Upper lobe of left lung (tissue), 4 donors: ENCODE measurements at regions not wholly inside any gene's neighbourhood (a gene's known extent, or its start where the extent isn't known, plus 50 kb on each side); places are given as distances from the start of the nearest gene placed in this dataset.

Source experiments
- POLR2A ChIP-seq, 4 donors: fragments of 450-650 bp; IDR thresholded peaks; one replicate each; pipeline ENCODE4 v1.5.1; 2016 to 2017; ENCODE audit warnings: antibody characterized with exemption in 4 of 4, mild to moderate bottlenecking in 2 of 4
- TF ChIP-seq, protein P1 (sequence below), 6 experiments: fragments of 450-650 bp in 4 of 6; fragments of 200-600 bp in 2 of 6; sonication (generic) in 2 of 6; IDR thresholded peaks; one replicate each; pipeline ENCODE4 v1.5.1; 2016 to 2019; ENCODE audit warnings: antibody characterized with exemption in 6 of 6

DNA sequence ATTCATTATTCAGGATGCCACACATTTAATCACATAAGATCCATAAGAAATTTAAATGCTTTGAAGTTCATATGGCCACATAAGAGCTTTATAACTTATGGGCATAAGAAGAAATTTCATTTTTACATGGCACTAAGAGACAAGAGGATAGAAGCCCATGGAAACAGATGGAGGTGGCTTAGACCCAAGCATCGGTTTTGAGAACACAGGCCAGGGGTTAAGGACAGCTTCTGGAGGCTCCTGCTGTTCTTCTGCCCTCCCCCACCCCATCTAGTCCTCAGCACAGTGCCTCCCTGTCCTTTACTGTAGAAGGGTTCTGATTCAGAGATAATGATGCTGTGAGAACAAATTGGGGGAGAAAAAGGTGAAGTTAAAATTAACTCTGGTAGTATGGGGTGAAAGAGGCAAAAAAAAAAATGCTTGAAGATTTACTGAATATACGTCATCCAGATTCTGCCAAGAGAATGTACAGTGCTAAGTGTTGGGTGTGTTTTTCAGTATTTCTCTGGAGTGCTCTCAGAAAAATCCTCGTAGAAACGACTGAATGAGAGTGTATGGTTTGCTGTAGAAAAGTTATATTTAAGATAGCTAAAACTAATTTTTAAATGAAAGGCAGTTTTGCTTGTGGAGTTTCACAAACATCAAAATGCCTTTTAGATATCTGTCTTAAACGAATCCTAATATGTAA lies 539.7 kb downstream of the QKI start:
- TF ChIP-seq, protein P1, sequence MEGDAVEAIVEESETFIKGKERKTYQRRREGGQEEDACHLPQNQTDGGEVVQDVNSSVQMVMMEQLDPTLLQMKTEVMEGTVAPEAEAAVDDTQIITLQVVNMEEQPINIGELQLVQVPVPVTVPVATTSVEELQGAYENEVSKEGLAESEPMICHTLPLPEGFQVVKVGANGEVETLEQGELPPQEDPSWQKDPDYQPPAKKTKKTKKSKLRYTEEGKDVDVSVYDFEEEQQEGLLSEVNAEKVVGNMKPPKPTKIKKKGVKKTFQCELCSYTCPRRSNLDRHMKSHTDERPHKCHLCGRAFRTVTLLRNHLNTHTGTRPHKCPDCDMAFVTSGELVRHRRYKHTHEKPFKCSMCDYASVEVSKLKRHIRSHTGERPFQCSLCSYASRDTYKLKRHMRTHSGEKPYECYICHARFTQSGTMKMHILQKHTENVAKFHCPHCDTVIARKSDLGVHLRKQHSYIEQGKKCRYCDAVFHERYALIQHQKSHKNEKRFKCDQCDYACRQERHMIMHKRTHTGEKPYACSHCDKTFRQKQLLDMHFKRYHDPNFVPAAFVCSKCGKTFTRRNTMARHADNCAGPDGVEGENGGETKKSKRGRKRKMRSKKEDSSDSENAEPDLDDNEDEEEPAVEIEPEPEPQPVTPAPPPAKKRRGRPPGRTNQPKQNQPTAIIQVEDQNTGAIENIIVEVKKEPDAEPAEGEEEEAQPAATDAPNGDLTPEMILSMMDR (IDR thresholded peaks at IDR 0.05): no peak
- TF ChIP-seq POLR2A (IDR thresholded peaks at IDR 0.05): no peak
